ENCODE measurements at regions not wholly inside any gene's neighbourhood (a gene's known extent, or its start where the extent isn't known, plus 50 kb on each side); places are given as distances from the start of the nearest gene placed in this dataset.

- Histone ChIP-seq H3K4me1 (ENCODE audit: control insufficient read depth, insufficient read depth, low read length) (no peaks in the 10 kb centered on the region), H3K9me3 (ENCODE audit: control insufficient read depth, insufficient read depth, low read depth, low read length) (no peaks in the 10 kb centered on the region), H3K36me3 (ENCODE audit: control insufficient read depth in 2 of 2, insufficient read depth in 1 of 2, low read length in 2 of 2) (no peaks in the 10 kb centered on the region), H3K27ac (ENCODE audit: extremely low read depth, low read depth, low read length) (no peak overlapping the region), H3K4me3 (ENCODE audit: low read depth, low read length) (no peak overlapping the region)
- ChIA-PET CTCF (no interaction called here), POLR2A (no interaction called here)
- TF ChIP-seq ZBTB6 (tag by site-specific recombination; IDR thresholded peaks at IDR 0.05) (no peak), ZNF664 (tag by site-specific recombination; IDR thresholded peaks at IDR 0.05) (no peak), ZBTB8A (tag by site-specific recombination; IDR thresholded peaks at IDR 0.05) (no peak), KLF16 (tag by site-specific recombination; IDR thresholded peaks at IDR 0.05) (no peak), ZNF658 (tag by site-specific recombination; IDR thresholded peaks at IDR 0.05) (no peak), ZBTB17 (tag by site-specific recombination; IDR thresholded peaks at IDR 0.05) (no peak)
- TF ChIP-seq, protein P1, sequence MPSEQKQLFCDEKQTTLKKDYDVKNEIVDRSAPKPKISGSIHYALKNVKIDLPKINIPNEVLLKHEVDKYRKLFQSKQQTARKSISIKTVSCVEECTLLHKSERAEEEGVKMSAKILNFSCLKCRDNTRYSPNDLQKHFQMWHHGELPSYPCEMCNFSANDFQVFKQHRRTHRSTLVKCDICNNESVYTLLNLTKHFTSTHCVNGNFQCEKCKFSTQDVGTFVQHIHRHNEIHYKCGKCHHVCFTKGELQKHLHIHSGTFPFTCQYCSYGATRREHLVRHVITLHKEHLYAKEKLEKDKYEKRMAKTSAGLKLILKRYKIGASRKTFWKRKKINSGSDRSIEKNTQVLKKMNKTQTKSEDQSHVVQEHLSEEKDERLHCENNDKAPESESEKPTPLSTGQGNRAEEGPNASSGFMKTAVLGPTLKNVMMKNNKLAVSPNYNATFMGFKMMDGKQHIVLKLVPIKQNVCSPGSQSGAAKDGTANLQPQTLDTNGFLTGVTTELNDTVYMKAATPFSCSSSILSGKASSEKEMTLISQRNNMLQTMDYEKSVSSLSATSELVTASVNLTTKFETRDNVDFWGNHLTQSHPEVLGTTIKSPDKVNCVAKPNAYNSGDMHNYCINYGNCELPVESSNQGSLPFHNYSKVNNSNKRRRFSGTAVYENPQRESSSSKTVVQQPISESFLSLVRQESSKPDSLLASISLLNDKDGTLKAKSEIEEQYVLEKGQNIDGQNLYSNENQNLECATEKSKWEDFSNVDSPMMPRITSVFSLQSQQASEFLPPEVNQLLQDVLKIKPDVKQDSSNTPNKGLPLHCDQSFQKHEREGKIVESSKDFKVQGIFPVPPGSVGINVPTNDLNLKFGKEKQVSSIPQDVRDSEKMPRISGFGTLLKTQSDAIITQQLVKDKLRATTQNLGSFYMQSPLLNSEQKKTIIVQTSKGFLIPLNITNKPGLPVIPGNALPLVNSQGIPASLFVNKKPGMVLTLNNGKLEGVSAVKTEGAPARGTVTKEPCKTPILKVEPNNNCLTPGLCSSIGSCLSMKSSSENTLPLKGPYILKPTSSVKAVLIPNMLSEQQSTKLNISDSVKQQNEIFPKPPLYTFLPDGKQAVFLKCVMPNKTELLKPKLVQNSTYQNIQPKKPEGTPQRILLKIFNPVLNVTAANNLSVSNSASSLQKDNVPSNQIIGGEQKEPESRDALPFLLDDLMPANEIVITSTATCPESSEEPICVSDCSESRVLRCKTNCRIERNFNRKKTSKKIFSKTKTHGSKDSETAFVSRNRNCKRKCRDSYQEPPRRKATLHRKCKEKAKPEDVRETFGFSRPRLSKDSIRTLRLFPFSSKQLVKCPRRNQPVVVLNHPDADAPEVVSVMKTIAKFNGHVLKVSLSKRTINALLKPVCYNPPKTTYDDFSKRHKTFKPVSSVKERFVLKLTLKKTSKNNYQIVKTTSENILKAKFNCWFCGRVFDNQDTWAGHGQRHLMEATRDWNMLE (tag by site-specific recombination; conservative IDR thresholded peaks at IDR 0.05; ENCODE audit: low read depth), result no peak
Measured at GRCh38 chr2:18647731-18648130, 58.4 kb upstream of the NT5C1B start.

DNA sequence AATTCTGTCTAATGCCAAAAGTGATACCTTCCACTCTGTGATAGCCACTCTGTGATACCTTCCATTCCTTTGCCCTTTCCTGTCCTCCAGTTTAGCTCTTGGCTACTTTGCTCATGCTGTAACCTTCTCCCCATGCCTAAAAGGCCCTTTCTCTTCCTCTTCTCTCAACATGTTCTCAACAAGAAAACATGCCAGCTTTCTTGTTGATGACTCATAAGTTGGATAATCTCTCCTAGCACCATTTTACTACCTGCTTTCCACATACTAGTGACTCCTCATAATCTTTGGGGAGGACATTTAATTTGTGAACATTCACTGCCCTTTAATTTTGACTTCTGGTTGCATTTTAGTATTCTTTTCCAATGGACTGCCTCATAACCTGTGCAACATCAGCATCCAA lies 55.9 kb upstream of the NT5C1B start:
- POLR2A ChIA-PET, result no interaction called here
- no peak overlapping the region for H3K27ac ChIP-seq (ENCODE audit: extremely low read depth, low read depth, low read length)
- CTCF ChIA-PET, result interaction anchor here (0.7 kb wide), 2 partner anchors 49 to 518 kb away, joined by 3 read pairs; no protein-coding TSS in a partner anchor
- H3K36me3 ChIP-seq (ENCODE audit: control insufficient read depth in 2 of 2, insufficient read depth in 1 of 2, low read length in 2 of 2), result no peaks in the 10 kb centered on the region
- TF ChIP-seq ZNF623 (tag by site-specific recombination; IDR thresholded peaks at IDR 0.05), result no peak
- TF ChIP-seq ZNF664 (tag by site-specific recombination; IDR thresholded peaks at IDR 0.05), result no peak
- no peak for TF ChIP-seq ZNF324 (tag by site-specific recombination; IDR thresholded peaks at IDR 0.05)
- no peak for TF ChIP-seq KLF16 (tag by site-specific recombination; IDR thresholded peaks at IDR 0.05)
- TF ChIP-seq, protein P2, sequence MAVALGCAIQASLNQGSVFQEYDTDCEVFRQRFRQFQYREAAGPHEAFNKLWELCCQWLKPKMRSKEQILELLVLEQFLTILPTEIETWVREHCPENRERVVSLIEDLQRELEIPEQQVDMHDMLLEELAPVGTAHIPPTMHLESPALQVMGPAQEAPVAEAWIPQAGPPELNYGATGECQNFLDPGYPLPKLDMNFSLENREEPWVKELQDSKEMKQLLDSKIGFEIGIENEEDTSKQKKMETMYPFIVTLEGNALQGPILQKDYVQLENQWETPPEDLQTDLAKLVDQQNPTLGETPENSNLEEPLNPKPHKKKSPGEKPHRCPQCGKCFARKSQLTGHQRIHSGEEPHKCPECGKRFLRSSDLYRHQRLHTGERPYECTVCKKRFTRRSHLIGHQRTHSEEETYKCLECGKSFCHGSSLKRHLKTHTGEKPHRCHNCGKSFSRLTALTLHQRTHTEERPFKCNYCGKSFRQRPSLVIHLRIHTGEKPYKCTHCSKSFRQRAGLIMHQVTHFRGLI (tag by site-specific recombination; IDR thresholded peaks at IDR 0.05), result no peak
- H3K9me3 ChIP-seq (ENCODE audit: control insufficient read depth, insufficient read depth, low read depth, low read length), result no peaks in the 10 kb centered on the region
- no peaks in the 10 kb centered on the region for H3K4me1 ChIP-seq (ENCODE audit: control insufficient read depth, insufficient read depth, low read length)
- no peak overlapping the region for H3K4me3 ChIP-seq (ENCODE audit: low read depth, low read length)

GRCh38 chr2:18644115-18644462 lies 54.7 kb upstream of the NT5C1B start:
- POLR2A ChIA-PET, result no interaction called here
- H3K4me1 ChIP-seq (ENCODE audit: control insufficient read depth, insufficient read depth, low read length), result no peaks in the 10 kb centered on the region
- CTCF ChIA-PET, result no interaction called here
- H3K27ac ChIP-seq (ENCODE audit: extremely low read depth, low read depth, low read length), result no peak overlapping the region
- no peaks in the 10 kb centered on the region for H3K36me3 ChIP-seq (ENCODE audit: control insufficient read depth in 2 of 2, insufficient read depth in 1 of 2, low read length in 2 of 2)
- no peaks in the 10 kb centered on the region for H3K9me3 ChIP-seq (ENCODE audit: control insufficient read depth, insufficient read depth, low read depth, low read length)
- no peak overlapping the region for H3K4me3 ChIP-seq (ENCODE audit: low read depth, low read length)
- TF ChIP-seq, protein P3, sequence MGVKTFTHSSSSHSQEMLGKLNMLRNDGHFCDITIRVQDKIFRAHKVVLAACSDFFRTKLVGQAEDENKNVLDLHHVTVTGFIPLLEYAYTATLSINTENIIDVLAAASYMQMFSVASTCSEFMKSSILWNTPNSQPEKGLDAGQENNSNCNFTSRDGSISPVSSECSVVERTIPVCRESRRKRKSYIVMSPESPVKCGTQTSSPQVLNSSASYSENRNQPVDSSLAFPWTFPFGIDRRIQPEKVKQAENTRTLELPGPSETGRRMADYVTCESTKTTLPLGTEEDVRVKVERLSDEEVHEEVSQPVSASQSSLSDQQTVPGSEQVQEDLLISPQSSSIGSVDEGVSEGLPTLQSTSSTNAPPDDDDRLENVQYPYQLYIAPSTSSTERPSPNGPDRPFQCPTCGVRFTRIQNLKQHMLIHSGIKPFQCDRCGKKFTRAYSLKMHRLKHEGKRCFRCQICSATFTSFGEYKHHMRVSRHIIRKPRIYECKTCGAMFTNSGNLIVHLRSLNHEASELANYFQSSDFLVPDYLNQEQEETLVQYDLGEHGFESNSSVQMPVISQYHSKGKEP (tag by site-specific recombination; IDR thresholded peaks at IDR 0.05), result no peak
- TF ChIP-seq SP2 (tag by site-specific recombination; IDR thresholded peaks at IDR 0.05), result no peak
- TF ChIP-seq ZIC2 (tag by site-specific recombination; IDR thresholded peaks at IDR 0.05), result no peak
- TF ChIP-seq, protein P4, sequence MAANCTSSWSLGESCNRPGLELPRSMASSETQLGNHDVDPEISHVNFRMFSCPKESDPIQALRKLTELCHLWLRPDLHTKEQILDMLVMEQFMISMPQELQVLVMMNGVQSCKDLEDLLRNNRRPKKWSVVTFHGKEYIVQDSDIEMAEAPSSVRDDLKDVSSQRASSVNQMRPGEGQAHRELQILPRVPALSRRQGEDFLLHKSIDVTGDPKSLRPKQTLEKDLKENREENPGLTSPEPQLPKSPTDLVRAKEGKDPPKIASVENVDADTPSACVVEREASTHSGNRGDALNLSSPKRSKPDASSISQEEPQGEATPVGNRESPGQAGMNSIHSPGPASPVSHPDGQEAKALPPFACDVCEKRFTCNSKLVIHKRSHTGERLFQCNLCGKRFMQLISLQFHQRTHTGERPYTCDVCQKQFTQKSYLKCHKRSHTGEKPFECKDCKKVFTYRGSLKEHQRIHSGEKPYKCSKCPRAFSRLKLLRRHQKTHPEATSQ (tag by site-specific recombination; IDR thresholded peaks at IDR 0.05), result no peak
- no peak for TF ChIP-seq ZNF140 (tag by site-specific recombination; IDR thresholded peaks at IDR 0.05)

Measured in HEK293 (cell line).